ENCODE measurements at regions not wholly inside any gene's neighbourhood (a gene's known extent, or its start where the extent isn't known, plus 50 kb on each side); places are given as distances from the start of the nearest gene placed in this dataset.

DNA sequence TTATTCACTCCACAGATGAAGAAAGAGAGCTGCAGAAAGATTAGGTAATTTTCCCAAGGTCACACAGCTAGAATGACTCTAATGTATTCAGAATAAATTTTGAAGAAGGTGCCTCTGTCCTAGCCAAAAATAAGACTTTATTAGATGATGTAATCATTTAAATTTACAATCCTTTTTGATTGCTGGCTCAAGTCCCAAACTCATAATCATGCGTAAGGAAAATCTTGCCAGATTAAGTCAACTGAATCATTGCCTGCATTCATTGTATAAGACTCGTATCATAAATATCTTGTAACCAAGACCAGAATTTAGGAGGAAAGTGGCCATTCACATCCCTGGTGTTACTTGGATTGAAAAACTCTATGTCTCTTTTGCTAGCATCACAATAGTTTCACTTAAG, 53.1 kb upstream of the STK39 start:
- Histone ChIP-seq H4K8ac (ENCODE audit: low read length) (no peak overlapping the region), H3K4me1 (ENCODE audit: control insufficient read depth, insufficient read depth, low read depth, low read length) (no peaks in the 10 kb centered on the region), H3K9me3 (ENCODE audit: control insufficient read depth, low read length) (no peaks in the 10 kb centered on the region), H4K91ac (ENCODE audit: low read length) (no peak overlapping the region), H3K79me1 (replicated peaks; ENCODE audit: low read length, poor library complexity, severe bottlenecking) (no peaks in the 10 kb centered on the region), H3K36me3 (ENCODE audit: control insufficient read depth in 1 of 2, insufficient read depth in 2 of 2, low read depth in 1 of 2, low read length in 2 of 2) (no peaks in the 10 kb centered on the region), H2BK5ac (ENCODE audit: low read depth, low read length, poor library complexity, severe bottlenecking) (no peak overlapping the region), H2BK12ac (ENCODE audit: low read length in 2 of 2) (no peak overlapping the region), H3K27ac (ENCODE audit: low read length, poor library complexity, severe bottlenecking) (no peak overlapping the region), H2AK5ac (ENCODE audit: low read length, severe bottlenecking) (no peak overlapping the region), H2AFZ (ENCODE audit: low read depth, low read length) (no peak overlapping the region), H3K18ac (ENCODE audit: low read depth in 1 of 2, low read length in 2 of 2) (no peak overlapping the region), H3K27me3 (ENCODE audit: control insufficient read depth in 1 of 2, insufficient read depth in 1 of 2, low read length in 2 of 2) (no peaks in the 10 kb centered on the region), H3K4me2 (ENCODE audit: low read length, poor library complexity, severe bottlenecking) (no peak overlapping the region), H3K4me3 (ENCODE audit: insufficient read depth in 1 of 2, low read depth in 1 of 2, low read length in 2 of 2) (no peak overlapping the region), H3K14ac (ENCODE audit: low read length in 2 of 2) (no peak overlapping the region), H2BK15ac (ENCODE audit: low read depth, poor library complexity, severe bottlenecking) (no peak overlapping the region), H3K23ac (ENCODE audit: low read length in 2 of 2) (no peak overlapping the region), H2BK120ac (ENCODE audit: low read depth, low read length) (no peak overlapping the region), H3K4ac (ENCODE audit: low read depth in 1 of 2, low read length in 2 of 2) (no peak overlapping the region), H3K9ac (ENCODE audit: low read length) (no peak overlapping the region)
- WGBS, result 100% methylated on average over 2 of the region's 2 CpGs
- DNase-seq, result no peak

DNA sequence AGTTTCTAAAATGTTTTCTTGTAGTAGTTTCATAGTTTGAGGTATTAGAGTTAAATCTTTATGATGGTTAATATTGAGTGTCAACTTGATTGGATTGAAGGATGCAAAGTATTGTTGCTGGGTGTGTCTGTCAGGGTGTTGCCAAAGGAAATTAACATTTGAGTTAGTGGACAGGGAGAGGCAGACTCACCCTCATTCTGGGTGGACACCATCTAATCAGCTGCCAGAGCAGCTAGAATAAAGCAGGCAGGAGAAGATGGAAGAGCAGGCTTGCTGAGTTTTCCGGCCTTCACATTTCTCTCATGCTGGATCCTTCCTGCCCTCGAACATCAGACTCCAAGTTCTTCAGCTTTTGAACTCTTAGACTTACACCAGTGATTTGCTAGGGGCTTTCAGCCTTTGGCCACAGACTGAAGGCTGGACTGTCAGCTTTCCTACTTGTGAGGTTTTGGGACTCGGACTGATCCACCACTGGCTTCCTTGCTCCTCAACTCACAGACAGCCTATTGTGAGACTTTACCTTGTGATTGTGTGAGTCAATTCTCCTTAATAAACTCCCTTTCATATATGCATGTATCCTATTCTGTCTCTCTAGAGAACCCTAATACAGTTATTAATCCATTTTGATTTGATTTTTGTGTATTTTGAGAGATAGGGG, 56.8 kb upstream of the STK39 start:
- H3K9ac ChIP-seq (ENCODE audit: low read length), result no peak overlapping the region
- H2BK12ac ChIP-seq (ENCODE audit: low read length in 2 of 2), result no peak overlapping the region
- no peak overlapping the region for H3K4me2 ChIP-seq (ENCODE audit: low read length, poor library complexity, severe bottlenecking)
- H3K23ac ChIP-seq (ENCODE audit: low read length in 2 of 2), result no peak overlapping the region
- H3K4me1 ChIP-seq (ENCODE audit: control insufficient read depth, insufficient read depth, low read depth, low read length), result no peaks in the 10 kb centered on the region
- H2BK120ac ChIP-seq (ENCODE audit: low read depth, low read length), result no peak overlapping the region
- H3K36me3 ChIP-seq (ENCODE audit: control insufficient read depth in 1 of 2, insufficient read depth in 2 of 2, low read depth in 1 of 2, low read length in 2 of 2), result no peaks in the 10 kb centered on the region
- no peaks in the 10 kb centered on the region for H3K79me1 ChIP-seq (replicated peaks; ENCODE audit: low read length, poor library complexity, severe bottlenecking)
- no peaks in the 10 kb centered on the region for H3K27me3 ChIP-seq (ENCODE audit: control insufficient read depth in 1 of 2, insufficient read depth in 1 of 2, low read length in 2 of 2)
- DNase-seq, result no peak
- H2BK15ac ChIP-seq (ENCODE audit: low read depth, poor library complexity, severe bottlenecking), result no peak overlapping the region
- no peak overlapping the region for H2AK5ac ChIP-seq (ENCODE audit: low read length, severe bottlenecking)
- 96% methylated on average over 2 of the region's 3 CpGs for WGBS
- no peak overlapping the region for H2AFZ ChIP-seq (ENCODE audit: low read depth, low read length)
- H3K4me3 ChIP-seq (ENCODE audit: insufficient read depth in 1 of 2, low read depth in 1 of 2, low read length in 2 of 2), result no peak overlapping the region
- no peak overlapping the region for H3K18ac ChIP-seq (ENCODE audit: low read depth in 1 of 2, low read length in 2 of 2)
- H4K91ac ChIP-seq (ENCODE audit: low read length), result no peak overlapping the region
- no peaks in the 10 kb centered on the region for H3K9me3 ChIP-seq (ENCODE audit: control insufficient read depth, low read length)
- H3K27ac ChIP-seq (ENCODE audit: low read length, poor library complexity, severe bottlenecking), result no peak overlapping the region
- no peak overlapping the region for H4K8ac ChIP-seq (ENCODE audit: low read length)
- H3K14ac ChIP-seq (ENCODE audit: low read length in 2 of 2), result no peak overlapping the region
- H2BK5ac ChIP-seq (ENCODE audit: low read depth, low read length, poor library complexity, severe bottlenecking), result no peak overlapping the region
- H3K4ac ChIP-seq (ENCODE audit: low read depth in 1 of 2, low read length in 2 of 2), result no peak overlapping the region

DNA sequence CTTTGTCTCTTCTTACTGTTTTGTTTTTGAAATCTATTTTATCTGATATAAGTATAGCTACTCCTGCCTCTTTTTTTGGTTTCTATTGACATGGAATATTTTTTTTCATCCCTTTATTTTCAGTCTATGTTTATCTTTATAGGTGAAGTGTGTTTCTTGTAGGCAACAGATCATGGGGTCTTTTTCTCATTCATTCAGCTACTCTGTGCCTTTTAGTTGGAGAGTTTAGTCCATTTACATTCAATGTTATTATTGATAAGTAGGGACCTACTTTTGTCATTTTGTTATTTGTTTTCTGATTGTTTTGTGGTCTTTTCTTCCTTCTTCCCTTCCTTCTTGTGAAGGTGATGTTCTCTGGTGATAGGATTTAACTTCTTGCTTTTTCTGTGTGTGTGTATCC, 60.0 kb upstream of the STK39 start:
- Histone ChIP-seq H3K27me3 (ENCODE audit: control insufficient read depth in 1 of 2, insufficient read depth in 1 of 2, low read length in 2 of 2) (no peaks in the 10 kb centered on the region), H3K4me3 (ENCODE audit: insufficient read depth in 1 of 2, low read depth in 1 of 2, low read length in 2 of 2) (no peak overlapping the region), H2BK120ac (ENCODE audit: low read depth, low read length) (no peak overlapping the region), H2AK5ac (ENCODE audit: low read length, severe bottlenecking) (no peak overlapping the region), H3K36me3 (ENCODE audit: control insufficient read depth in 1 of 2, insufficient read depth in 2 of 2, low read depth in 1 of 2, low read length in 2 of 2) (no peaks in the 10 kb centered on the region), H2BK12ac (ENCODE audit: low read length in 2 of 2) (no peak overlapping the region), H3K14ac (ENCODE audit: low read length in 2 of 2) (no peak overlapping the region), H3K4me1 (ENCODE audit: control insufficient read depth, insufficient read depth, low read depth, low read length) (no peaks in the 10 kb centered on the region), H3K18ac (ENCODE audit: low read depth in 1 of 2, low read length in 2 of 2) (no peak overlapping the region), H2AFZ (ENCODE audit: low read depth, low read length) (no peak overlapping the region), H4K91ac (ENCODE audit: low read length) (no peak overlapping the region), H3K9ac (ENCODE audit: low read length) (no peak overlapping the region), H3K4me2 (ENCODE audit: low read length, poor library complexity, severe bottlenecking) (no peak overlapping the region), H4K8ac (ENCODE audit: low read length) (no peak overlapping the region), H3K23ac (ENCODE audit: low read length in 2 of 2) (no peak overlapping the region), H3K4ac (ENCODE audit: low read depth in 1 of 2, low read length in 2 of 2) (no peak overlapping the region), H2BK5ac (ENCODE audit: low read depth, low read length, poor library complexity, severe bottlenecking) (no peak overlapping the region), H2BK15ac (ENCODE audit: low read depth, poor library complexity, severe bottlenecking) (no peak overlapping the region), H3K27ac (ENCODE audit: low read length, poor library complexity, severe bottlenecking) (no peak overlapping the region), H3K79me1 (replicated peaks; ENCODE audit: low read length, poor library complexity, severe bottlenecking) (no peaks in the 10 kb centered on the region), H3K9me3 (ENCODE audit: control insufficient read depth, low read length) (no peaks in the 10 kb centered on the region)
- DNase-seq, result no peak

DNA sequence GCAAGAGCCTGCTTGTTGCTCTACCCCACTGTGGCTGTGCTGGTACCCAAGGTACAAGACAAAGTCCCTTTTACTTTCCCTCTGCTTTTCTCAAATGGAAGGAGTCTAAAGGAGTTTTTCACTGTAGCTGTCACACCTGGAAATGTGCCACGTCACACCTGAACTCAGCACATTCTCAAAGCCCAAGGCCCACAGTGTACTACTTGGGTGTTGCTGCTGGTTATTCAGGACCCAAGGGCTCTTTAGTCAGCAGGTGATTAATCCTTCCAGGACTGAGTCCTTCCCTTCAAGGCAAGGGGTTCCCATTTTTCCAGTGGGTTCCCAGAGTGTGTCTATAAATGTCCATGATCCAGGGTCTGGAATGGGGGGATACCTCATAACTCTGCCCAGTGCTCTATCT, 63.2 kb upstream of the STK39 start:
- H3K79me1 ChIP-seq (replicated peaks; ENCODE audit: low read length, poor library complexity, severe bottlenecking), result no peaks in the 10 kb centered on the region
- WGBS, result 91% methylated on average over 1 of the region's 1 CpG
- no peak overlapping the region for H2BK5ac ChIP-seq (ENCODE audit: low read depth, low read length, poor library complexity, severe bottlenecking)
- H3K4me2 ChIP-seq (ENCODE audit: low read length, poor library complexity, severe bottlenecking), result no peak overlapping the region
- no peak overlapping the region for H2AFZ ChIP-seq (ENCODE audit: low read depth, low read length)
- no peak overlapping the region for H3K14ac ChIP-seq (ENCODE audit: low read length in 2 of 2)
- H3K4me3 ChIP-seq (ENCODE audit: insufficient read depth in 1 of 2, low read depth in 1 of 2, low read length in 2 of 2), result no peak overlapping the region
- no peak overlapping the region for H2BK120ac ChIP-seq (ENCODE audit: low read depth, low read length)
- H2BK15ac ChIP-seq (ENCODE audit: low read depth, poor library complexity, severe bottlenecking), result no peak overlapping the region
- no peak overlapping the region for H3K9ac ChIP-seq (ENCODE audit: low read length)
- H4K91ac ChIP-seq (ENCODE audit: low read length), result no peak overlapping the region
- H3K4me1 ChIP-seq (ENCODE audit: control insufficient read depth, insufficient read depth, low read depth, low read length), result no peaks in the 10 kb centered on the region
- no peak overlapping the region for H2AK5ac ChIP-seq (ENCODE audit: low read length, severe bottlenecking)
- H3K36me3 ChIP-seq (ENCODE audit: control insufficient read depth in 1 of 2, insufficient read depth in 2 of 2, low read depth in 1 of 2, low read length in 2 of 2), result no peaks in the 10 kb centered on the region
- no peak overlapping the region for H3K23ac ChIP-seq (ENCODE audit: low read length in 2 of 2)
- no peak overlapping the region for H4K8ac ChIP-seq (ENCODE audit: low read length)
- H3K27ac ChIP-seq (ENCODE audit: low read length, poor library complexity, severe bottlenecking), result no peak overlapping the region
- H3K27me3 ChIP-seq (ENCODE audit: control insufficient read depth in 1 of 2, insufficient read depth in 1 of 2, low read length in 2 of 2), result no peaks in the 10 kb centered on the region
- no peak overlapping the region for H3K18ac ChIP-seq (ENCODE audit: low read depth in 1 of 2, low read length in 2 of 2)
- DNase-seq, result no peak
- H2BK12ac ChIP-seq (ENCODE audit: low read length in 2 of 2), result peak overlapping the region in 1 of 2 experiments; percentile 15
- H3K4ac ChIP-seq (ENCODE audit: low read depth in 1 of 2, low read length in 2 of 2), result no peak overlapping the region
- H3K9me3 ChIP-seq (ENCODE audit: control insufficient read depth, low read length), result no peaks in the 10 kb centered on the region
